WTC11 (cell line): ENCODE measurements at regions not wholly inside any gene's neighbourhood (a gene's known extent, or its start where the extent isn't known, plus 50 kb on each side); places are given as distances from the start of the nearest gene placed in this dataset.

ENCODE experiments used
- ATAC-seq: fragments of 200-7000 bp; cut with Tn5 transposase; 2 replicates; pipeline ENCODE4 v1.10.0; 2021; ENCODE audit warnings: mild to moderate bottlenecking, moderate library complexity
- CTCF ChIA-PET: fragments of 300-600 bp; sonication (Branson Sonifier 250); formaldehyde crosslinking; loops from one replicate; lab custom pipeline; 2021; ENCODE audit warnings: antibody characterized with exemption; lab: Charles Lee
- POLR2A ChIA-PET: fragments of 350-600 bp; sonication (Branson Sonifier 250); formaldehyde crosslinking; loops from one replicate; lab custom pipeline; 2021; ENCODE audit warnings: antibody characterized with exemption; lab: Charles Lee
- DNase-seq: peaks from one replicate; pipeline ENCODE4 v3.0.0; 2021; ENCODE audit warnings: low spot score
- H3K27ac Mint-ChIP-seq: 2 replicates; pipeline ENCODE4 v1.8.0; 2021; ENCODE audit warnings: mixed read lengths
- H3K27me3 Mint-ChIP-seq: 2 replicates; pipeline ENCODE4 v1.8.0; 2021; ENCODE audit warnings: low read depth, mild to moderate bottlenecking, moderate library complexity, mixed read lengths
- H3K36me3 Mint-ChIP-seq: 2 replicates; pipeline ENCODE4 v1.8.0; 2021; ENCODE audit warnings: mixed read lengths
- H3K4me1 Mint-ChIP-seq: 2 replicates; pipeline ENCODE4 v1.8.0; 2022; ENCODE audit warnings: mixed read lengths
- H3K4me3 Mint-ChIP-seq: 2 replicates; pipeline ENCODE4 v1.8.0; 2021; ENCODE audit warnings: mild to moderate bottlenecking, moderate library complexity, mixed read lengths
- H3K9me3 Mint-ChIP-seq: 2 replicates; pipeline ENCODE4 v1.8.0; 2021; ENCODE audit warnings: mixed read lengths
- CDX4 ChIP-seq: fragments of 250-450 bp; sonication (Bioruptor Pico); IDR thresholded peaks from 2 replicates; pipeline ENCODE4 v1.9.0; 2021; ENCODE audit warnings: moderate library complexity, mild to moderate bottlenecking, inconsistent platforms, borderline replicate concordance
- CREM ChIP-seq: sonication (generic); formaldehyde crosslinking; IDR thresholded peaks from 2 replicates; pipeline ENCODE4 v1.8.1; 2022; ENCODE audit warnings: mild to moderate bottlenecking, missing genetic modification reagents, moderate library complexity
- E2F1 ChIP-seq: sonication (generic); formaldehyde crosslinking; IDR thresholded peaks from 2 replicates; pipeline ENCODE4 v1.8.0; 2022; ENCODE audit warnings: mild to moderate bottlenecking, missing genetic modification reagents
- ELF4 ChIP-seq: sonication (generic); formaldehyde crosslinking; IDR thresholded peaks from 2 replicates; pipeline ENCODE4 v1.8.1; 2022; ENCODE audit warnings: low read depth, mild to moderate bottlenecking, moderate library complexity, missing genetic modification reagents
- EMX1 ChIP-seq: fragments of 250-450 bp; sonication (Bioruptor Pico); IDR thresholded peaks from 2 replicates; pipeline ENCODE4 v1.8.0; 2021; ENCODE audit warnings: mild to moderate bottlenecking
- FOXP4 ChIP-seq: sonication (generic); formaldehyde crosslinking; IDR thresholded peaks from 2 replicates; pipeline ENCODE4 v1.8.0; 2022; ENCODE audit warnings: mild to moderate bottlenecking, missing genetic modification reagents
- GABPB1 ChIP-seq: sonication (generic); formaldehyde crosslinking; IDR thresholded peaks from 2 replicates; pipeline ENCODE4 v1.8.1; 2023; ENCODE audit warnings: mild to moderate bottlenecking, missing genetic modification reagents
- GRHL2 ChIP-seq: fragments of 250-450 bp; sonication (Bioruptor Pico); IDR thresholded peaks from 2 replicates; pipeline ENCODE4 v1.8.0; 2022; ENCODE audit warnings: mild to moderate bottlenecking, moderate library complexity; ENCODE audit not compliant: insufficient replicate concordance, severe bottlenecking
- IRF1 ChIP-seq: sonication (generic); formaldehyde crosslinking; IDR thresholded peaks from 2 replicates; pipeline ENCODE4 v1.8.0; 2023; ENCODE audit warnings: missing genetic modification reagents
- MLX ChIP-seq: sonication (generic); formaldehyde crosslinking; IDR thresholded peaks from 2 replicates; pipeline ENCODE4 v1.8.1; 2023; ENCODE audit warnings: mild to moderate bottlenecking, missing genetic modification reagents, moderate library complexity
- RELA ChIP-seq: sonication (generic); formaldehyde crosslinking; IDR thresholded peaks from 2 replicates; pipeline ENCODE4 v1.8.1; 2022; ENCODE audit warnings: missing genetic modification reagents, mild to moderate bottlenecking, borderline replicate concordance
- SMAD4 ChIP-seq: sonication (generic); formaldehyde crosslinking; IDR thresholded peaks from 2 replicates; pipeline ENCODE4 v1.8.0; 2022; ENCODE audit warnings: mild to moderate bottlenecking, missing genetic modification reagents
- TCF7 ChIP-seq: sonication (generic); formaldehyde crosslinking; IDR thresholded peaks from 2 replicates; pipeline ENCODE4 v1.8.0; 2022; ENCODE audit warnings: mild to moderate bottlenecking, low read depth, missing genetic modification reagents, moderate library complexity
- TEAD4 ChIP-seq: sonication (generic); formaldehyde crosslinking; IDR thresholded peaks from 2 replicates; pipeline ENCODE4 v1.8.0; 2022; ENCODE audit warnings: mild to moderate bottlenecking, missing genetic modification reagents
- USF2 ChIP-seq: sonication (generic); formaldehyde crosslinking; IDR thresholded peaks from 2 replicates; pipeline ENCODE4 v1.8.1; 2023; ENCODE audit warnings: mild to moderate bottlenecking, missing genetic modification reagents, moderate library complexity
- ZBTB43 ChIP-seq: sonication (generic); formaldehyde crosslinking; IDR thresholded peaks from 2 replicates; pipeline ENCODE4 v1.8.1; 2023; ENCODE audit warnings: mild to moderate bottlenecking, missing genetic modification reagents
- ZNF281 ChIP-seq: sonication (generic); formaldehyde crosslinking; IDR thresholded peaks from 2 replicates; pipeline ENCODE4 v1.8.0; 2023; ENCODE audit warnings: mild to moderate bottlenecking, missing genetic modification reagents
- ZNF532 ChIP-seq: fragments of 250-450 bp; sonication (Bioruptor Pico); IDR thresholded peaks from 2 replicates; pipeline ENCODE4 v1.9.0; 2021; ENCODE audit warnings: mild to moderate bottlenecking, borderline replicate concordance
- ZNF671 ChIP-seq: fragments of 250-450 bp; sonication (Bioruptor Pico); IDR thresholded peaks from 2 replicates; pipeline ENCODE4 v1.8.0; 2021; ENCODE audit warnings: mild to moderate bottlenecking

GRCh38 chr2:217294211-217294610 is 434.3 kb upstream of the TNP1 start:
- no peak overlapping the region for H3K4me3 Mint-ChIP-seq
- no peak for ATAC-seq
- TF ChIP-seq TEAD4 (CRISPR knock-in tag) (no peak), ZNF671 (CRISPR knock-in tag) (no peak), RELA (no peak), GRHL2 (CRISPR knock-in tag) (no peak), MLX (no peak), CREM (CRISPR knock-in tag) (no peak), ZNF281 (CRISPR knock-in tag) (no peak), ZBTB43 (CRISPR knock-in tag) (no peak), ELF4 (CRISPR knock-in tag) (no peak), CDX4 (CRISPR knock-in tag) (no peak), E2F1 (no peak), GABPB1 (CRISPR knock-in tag) (no peak)
- TF ChIP-seq, all 79 proteins: peak for 0
- no peak overlapping the region for H3K27ac Mint-ChIP-seq
- no peak for DNase-seq
- peaks cover 15% of the 10 kb centered on the region for H3K27me3 Mint-ChIP-seq
- peaks cover 9% of the 10 kb centered on the region for H3K36me3 Mint-ChIP-seq
- H3K9me3 Mint-ChIP-seq = peaks cover 12% of the 10 kb centered on the region
- peaks cover 13% of the 10 kb centered on the region for H3K4me1 Mint-ChIP-seq
- POLR2A ChIA-PET = no interaction called here
- CTCF ChIA-PET = interaction anchor here (0.9 kb wide), 1 partner anchor 128 kb away, joined by 3 read pairs; no protein-coding TSS in a partner anchor

- no peak overlapping the region for H3K27ac Mint-ChIP-seq
- H3K9me3 Mint-ChIP-seq = peaks cover 16% of the 10 kb centered on the region
- DNase-seq = no peak
- ChIA-PET POLR2A (no interaction called here), CTCF (interaction anchor here (0.9 kb wide), 1 partner anchor 127 kb away, joined by 3 read pairs; no protein-coding TSS in a partner anchor)
- no peak overlapping the region for H3K4me3 Mint-ChIP-seq
- peaks cover 18% of the 10 kb centered on the region for H3K27me3 Mint-ChIP-seq
- no peak for ATAC-seq
- H3K4me1 Mint-ChIP-seq = peaks cover 16% of the 10 kb centered on the region
- peaks cover 12% of the 10 kb centered on the region for H3K36me3 Mint-ChIP-seq
- TF ChIP-seq SMAD4 (CRISPR knock-in tag) (no peak), IRF1 (CRISPR knock-in tag) (no peak), EMX1 (CRISPR knock-in tag) (no peak), ZNF532 (CRISPR knock-in tag) (no peak), TCF7 (CRISPR knock-in tag) (no peak), GABPB1 (CRISPR knock-in tag) (no peak), FOXP4 (CRISPR knock-in tag) (no peak), USF2 (CRISPR knock-in tag) (no peak), RELA (no peak)
Observed at GRCh38 chr2:217293607-217294006, 433.7 kb upstream of the TNP1 start.
